T47D (cell line): ENCODE measurements at regions not wholly inside any gene's neighbourhood (a gene's known extent, or its start where the extent isn't known, plus 50 kb on each side); places are given as distances from the start of the nearest gene placed in this dataset.
A peak's percentile ranks its signal among the peaks of the same experiment; 100 is the strongest.

Experiments
- DNase-seq, 2 experiments: peaks; one replicate each; pipeline versions ENCODE4 v3.0.0 to v3.0.0-alpha.2; 2011 to 2012; ENCODE audit warnings: low read depth in 1 of 2, low spot score in 1 of 2
- JUND ChIP-seq: IDR thresholded peaks from 2 replicates; pipeline ENCODE4 v1.6.1; 2012; ENCODE audit warnings: low read depth
- in situ Hi-C: cut with HindIII; loops from 2 replicates; pipeline ENCODE4 v1.10.0; 2016; ENCODE audit warnings: low sequenced_read_pairs, low pct_unique_long_range_greater_than_20kb

GRCh38 chr7:106418094-106418493 is 133.3 kb upstream of the NAMPT start:
- no peak for TF ChIP-seq JUND
- in situ Hi-C loops: no loop called here
- peak in 1 of 2 experiments; percentile 59 for DNase-seq

- DNase-seq: no peak
- in situ Hi-C loops: no loop called here
- TF ChIP-seq JUND: no peak
These were observed 132.6 kb upstream of the NAMPT start for GRCh38 chr7:106417273-106417902.

GRCh38 chr7:106416430-106416829 is 131.6 kb upstream of the NAMPT start:
- TF ChIP-seq JUND: no peak
- in situ Hi-C loops: no loop called here
- no peak for DNase-seq

- in situ Hi-C loops: no loop called here
These were observed 130.7 kb upstream of the NAMPT start for GRCh38 chr7:106415433-106415832.

GRCh38 chr7:106413446-106413845 is 128.7 kb upstream of the NAMPT start:
- in situ Hi-C loops: no loop called here
- DNase-seq: no peak
- no peak for TF ChIP-seq JUND

More at GRCh38 chr7:106415433-106415832, 130.7 kb upstream of the NAMPT start:
- no peak for DNase-seq
- TF ChIP-seq JUND: no peak

- no peak for TF ChIP-seq JUND
- in situ Hi-C loops: no loop called here
- DNase-seq: no peak
These were observed 120.9 kb upstream of the NAMPT start for GRCh38 chr7:106405697-106406141.

- no peak for DNase-seq
- no peak for TF ChIP-seq JUND
- in situ Hi-C loops: no loop called here
These were observed 118.1 kb upstream of the NAMPT start for GRCh38 chr7:106402898-106403297.

- DNase-seq: no peak
- in situ Hi-C loops: no loop called here
These were observed 116.1 kb upstream of the NAMPT start for GRCh38 chr7:106400923-106401322.

GRCh38 chr7:106398786-106399185 is 114.0 kb upstream of the NAMPT start:
- TF ChIP-seq JUND: no peak
- in situ Hi-C loops: no loop called here
- no peak for DNase-seq

More at GRCh38 chr7:106400923-106401322, 116.1 kb upstream of the NAMPT start:
- TF ChIP-seq JUND: no peak

GRCh38 chr7:106397994-106398393 is 113.2 kb upstream of the NAMPT start:
- TF ChIP-seq JUND: no peak
- no peak for DNase-seq
- in situ Hi-C loops: no loop called here

GRCh38 chr7:106394526-106394925 is 109.7 kb upstream of the NAMPT start:
- in situ Hi-C loops: no loop called here
- DNase-seq: no peak
- TF ChIP-seq JUND: no peak

GRCh38 chr7:106393564-106394251 is 108.9 kb upstream of the NAMPT start:
- in situ Hi-C loops: no loop called here
- no peak for TF ChIP-seq JUND
- DNase-seq: no peak

GRCh38 chr7:106392590-106392989 is 107.8 kb upstream of the NAMPT start:
- in situ Hi-C loops: no loop called here
- no peak for TF ChIP-seq JUND
- DNase-seq: no peak
